Hematopoietic multipotent progenitor cell treated with erythropoietin and hydrocortisone succinate and interleukin-3 and kit ligand, for 4 days (in vitro differentiated cells): ENCODE measurements at regions not wholly inside any gene's neighbourhood (a gene's known extent, or its start where the extent isn't known, plus 50 kb on each side); places are given as distances from the start of the nearest gene placed in this dataset.

Experiments used
- DNase-seq: peaks from one replicate; pipeline ENCODE4 v3.0.0-alpha.2; 2015

GRCh38 chr10:129101232-129101980 lies 365.6 kb upstream of the MGMT start:
- DNase-seq, result peak; percentile 44

- no peak for DNase-seq
Measured at GRCh38 chr10:129102906-129103693, 363.9 kb upstream of the MGMT start.

GRCh38 chr10:129104266-129105045 lies 362.6 kb upstream of the MGMT start:
- DNase-seq, result no peak

GRCh38 chr10:129105266-129105665 lies 361.8 kb upstream of the MGMT start:
- DNase-seq, result peak; percentile 66

GRCh38 chr10:129106314-129106713 lies 360.7 kb upstream of the MGMT start:
- no peak for DNase-seq

GRCh38 chr10:129107525-129107924 lies 359.5 kb upstream of the MGMT start:
- no peak for DNase-seq

- DNase-seq, result no peak
Measured at GRCh38 chr10:129108378-129108777, 358.7 kb upstream of the MGMT start.

- no peak for DNase-seq
Measured at GRCh38 chr10:129108994-129109393, 358.0 kb upstream of the MGMT start.

GRCh38 chr10:129110780-129111179 lies 356.3 kb upstream of the MGMT start:
- no peak for DNase-seq

- no peak for DNase-seq
Measured at GRCh38 chr10:129111922-129112321, 355.1 kb upstream of the MGMT start.

GRCh38 chr10:129114588-129114987 lies 352.5 kb upstream of the MGMT start:
- DNase-seq, result peak; percentile 92

- DNase-seq, result no peak
Measured at GRCh38 chr10:129116371-129116770, 350.7 kb upstream of the MGMT start.

- no peak for DNase-seq
Measured at GRCh38 chr10:129120441-129120840, 346.6 kb upstream of the MGMT start.

GRCh38 chr10:129122846-129123245 lies 344.2 kb upstream of the MGMT start:
- DNase-seq, result no peak

GRCh38 chr10:129123428-129123827 lies 343.6 kb upstream of the MGMT start:
- no peak for DNase-seq

- no peak for DNase-seq
Measured at GRCh38 chr10:129126982-129127381, 340.1 kb upstream of the MGMT start.

GRCh38 chr10:129131457-129132132 lies 335.4 kb upstream of the MGMT start:
- DNase-seq, result no peak

- no peak for DNase-seq
Measured at GRCh38 chr10:129133856-129134255, 333.2 kb upstream of the MGMT start.

GRCh38 chr10:129134371-129134770 lies 332.7 kb upstream of the MGMT start:
- peak; percentile 25 for DNase-seq

GRCh38 chr10:129135624-129136023 lies 331.4 kb upstream of the MGMT start:
- peak; percentile 46 for DNase-seq

- no peak for DNase-seq
Measured at GRCh38 chr10:129136074-129136473, 331.0 kb upstream of the MGMT start.

- no peak for DNase-seq
Measured at GRCh38 chr10:129136951-129137350, 330.1 kb upstream of the MGMT start.
